ENCODE measurements at regions not wholly inside any gene's neighbourhood (a gene's known extent, or its start where the extent isn't known, plus 50 kb on each side); places are given as distances from the start of the nearest gene placed in this dataset.

GRCh38 chr14:101500061-101500460 is 61.2 kb upstream of the DIO3 start:
- BruUV-seq (replicated peaks) = no TSS peak
- POLR2A ChIA-PET = no interaction called here

GRCh38 chr14:101500681-101501080 is 60.6 kb upstream of the DIO3 start:
- H3K27ac Mint-ChIP-seq (ENCODE audit: low read depth, unreplicated experiment) = no peak overlapping the region
- no TSS peak for BruUV-seq (replicated peaks)
- peaks cover 8% of the 10 kb centered on the region for H3K9me3 Mint-ChIP-seq (ENCODE audit: unreplicated experiment)
- TF ChIP-seq CTCF (IDR thresholded peaks at IDR 0.05; ENCODE audit: unreplicated experiment) = no peak
- ChIA-PET POLR2A (no interaction called here), CTCF (no interaction called here)
- H3K36me3 Mint-ChIP-seq (ENCODE audit: insufficient read depth, unreplicated experiment) = no peaks in the 10 kb centered on the region
- H3K4me3 Mint-ChIP-seq (ENCODE audit: unreplicated experiment) = no peak overlapping the region
- intact Hi-C loops (cut with micrococcal nuclease) = no loop called here
- DNase-seq (ENCODE audit: unreplicated experiment) = no peak
- H3K4me1 Mint-ChIP-seq (ENCODE audit: insufficient read depth, unreplicated experiment) = no peaks in the 10 kb centered on the region
- peaks cover 30% of the 10 kb centered on the region for H3K27me3 Mint-ChIP-seq (ENCODE audit: insufficient read depth, unreplicated experiment)

More at GRCh38 chr14:101500061-101500460, 61.2 kb upstream of the DIO3 start:
- Mint-ChIP-seq H3K9me3 (ENCODE audit: unreplicated experiment) (peaks cover 8% of the 10 kb centered on the region), H3K4me3 (ENCODE audit: unreplicated experiment) (no peak overlapping the region), H3K27ac (ENCODE audit: low read depth, unreplicated experiment) (no peak overlapping the region), H3K36me3 (ENCODE audit: insufficient read depth, unreplicated experiment) (no peaks in the 10 kb centered on the region), H3K27me3 (ENCODE audit: insufficient read depth, unreplicated experiment) (peaks cover 30% of the 10 kb centered on the region), H3K4me1 (ENCODE audit: insufficient read depth, unreplicated experiment) (no peaks in the 10 kb centered on the region)
- intact Hi-C loops (cut with micrococcal nuclease) = no loop called here
- CTCF ChIA-PET = interaction anchor here (1.1 kb wide), 1 partner anchor 12 kb away, joined by 3 read pairs; no protein-coding TSS in a partner anchor
- DNase-seq (ENCODE audit: unreplicated experiment) = no peak
- no peak for TF ChIP-seq CTCF (IDR thresholded peaks at IDR 0.05; ENCODE audit: unreplicated experiment)

- ChIA-PET CTCF (no interaction called here), POLR2A (no interaction called here)
- H3K9me3 Mint-ChIP-seq (ENCODE audit: unreplicated experiment) = peaks cover 8% of the 10 kb centered on the region
- peaks cover 1% of the 10 kb centered on the region for H3K36me3 Mint-ChIP-seq (ENCODE audit: insufficient read depth, unreplicated experiment)
- intact Hi-C loops (cut with micrococcal nuclease) = no loop called here
- H3K27ac Mint-ChIP-seq (ENCODE audit: low read depth, unreplicated experiment) = no peak overlapping the region
- no peaks in the 10 kb centered on the region for H3K4me1 Mint-ChIP-seq (ENCODE audit: insufficient read depth, unreplicated experiment)
- H3K27me3 Mint-ChIP-seq (ENCODE audit: insufficient read depth, unreplicated experiment) = peaks cover 30% of the 10 kb centered on the region
- BruUV-seq (replicated peaks) = no TSS peak
- H3K4me3 Mint-ChIP-seq (ENCODE audit: unreplicated experiment) = no peak overlapping the region
- no peak for DNase-seq (ENCODE audit: unreplicated experiment)
- no peak for TF ChIP-seq CTCF (IDR thresholded peaks at IDR 0.05; ENCODE audit: unreplicated experiment)
Observed at GRCh38 chr14:101501341-101501740, 60.0 kb upstream of the DIO3 start.

- Mint-ChIP-seq H3K4me1 (ENCODE audit: insufficient read depth, unreplicated experiment) (no peaks in the 10 kb centered on the region), H3K27me3 (ENCODE audit: insufficient read depth, unreplicated experiment) (peaks cover 31% of the 10 kb centered on the region), H3K27ac (ENCODE audit: low read depth, unreplicated experiment) (no peak overlapping the region), H3K4me3 (ENCODE audit: unreplicated experiment) (no peak overlapping the region), H3K36me3 (ENCODE audit: insufficient read depth, unreplicated experiment) (peaks cover 6% of the 10 kb centered on the region), H3K9me3 (ENCODE audit: unreplicated experiment) (peaks cover 8% of the 10 kb centered on the region)
- no peak for TF ChIP-seq CTCF (IDR thresholded peaks at IDR 0.05; ENCODE audit: unreplicated experiment)
- ChIA-PET CTCF (no interaction called here), POLR2A (no interaction called here)
- no TSS peak for BruUV-seq (replicated peaks)
- intact Hi-C loops (cut with micrococcal nuclease) = no loop called here
- no peak for DNase-seq (ENCODE audit: unreplicated experiment)
Observed at GRCh38 chr14:101501858-101502615, 59.3 kb upstream of the DIO3 start.
